HepG2 (cell line): ENCODE measurements at regions not wholly inside any gene's neighbourhood (a gene's known extent, or its start where the extent isn't known, plus 50 kb on each side); places are given as distances from the start of the nearest gene placed in this dataset.

Source experiments
- AGO1 ChIP-seq: fragments of 200-400 bp; formaldehyde crosslinking; IDR thresholded peaks from 2 replicates; pipeline ENCODE4 v1.6.1; 2017; ENCODE audit warnings: mild to moderate bottlenecking, low read depth, low read length, moderate library complexity; ENCODE audit not compliant: poor library complexity, severe bottlenecking
- CAMTA2 ChIP-seq: sonication (generic); formaldehyde crosslinking; IDR thresholded peaks from 2 replicates; pipeline ENCODE4 v1.4.0; 2020; ENCODE audit warnings: mild to moderate bottlenecking, missing genetic modification reagents, borderline replicate concordance
- CBX2 ChIP-seq, 2 experiments: fragments of 200-600 bp in 1 of 2; sonication (generic); formaldehyde crosslinking in 1 of 2; IDR thresholded peaks; 2 replicates each; pipeline versions ENCODE4 v1.7.0 to v1.8.1; 2018 to 2022; ENCODE audit warnings: low read depth in 2 of 2, low read length in 1 of 2, mild to moderate bottlenecking in 1 of 2, missing genetic modification reagents in 1 of 2
- CCDC6 ChIP-seq: sonication (generic); formaldehyde crosslinking; IDR thresholded peaks from 2 replicates; pipeline ENCODE4 v1.8.1; 2022; ENCODE audit warnings: mild to moderate bottlenecking, missing genetic modification reagents, moderate library complexity
- HDAC2 ChIP-seq: sonication (generic); formaldehyde crosslinking; IDR thresholded peaks from 2 replicates; pipeline ENCODE4 v1.4.0; 2020; ENCODE audit warnings: missing genetic modification reagents
- HES4 ChIP-seq: sonication (generic); formaldehyde crosslinking; IDR thresholded peaks from 2 replicates; pipeline ENCODE4 v1.9.0; 2021; ENCODE audit warnings: mild to moderate bottlenecking, missing genetic modification reagents, borderline replicate concordance
- KAT8 ChIP-seq: IDR thresholded peaks from 2 replicates; pipeline ENCODE4 v1.6.1; 2016; ENCODE audit warnings: missing genetic modification reagents, missing compliant biosample characterization
- KMT2B ChIP-seq: IDR thresholded peaks from 2 replicates; pipeline ENCODE4 v1.6.1; 2016; ENCODE audit warnings: missing genetic modification reagents, missing compliant biosample characterization
- MAZ ChIP-seq, 2 experiments: sonication (generic) in 1 of 2; formaldehyde crosslinking in 1 of 2; IDR thresholded peaks; 2 replicates each; pipeline versions ENCODE4 v1.5.0 to v1.6.1; 2012 to 2020; ENCODE audit warnings: low read depth in 2 of 2, mild to moderate bottlenecking in 2 of 2, borderline replicate concordance in 1 of 2, improper control_type of control experiment in 1 of 2, low read length in 1 of 2, missing genetic modification reagents in 1 of 2, moderate library complexity in 1 of 2
- MYC ChIP-seq: sonication (generic); formaldehyde crosslinking; IDR thresholded peaks from 2 replicates; pipeline ENCODE4 v1.9.0; 2021; ENCODE audit warnings: missing genetic modification reagents, borderline replicate concordance
- NCOR1 ChIP-seq: fragments of 200-600 bp; sonication (generic); IDR thresholded peaks from 2 replicates; pipeline ENCODE4 v1.7.0; 2017; ENCODE audit warnings: antibody characterized with exemption, low read length, borderline replicate concordance
- NFKB2 ChIP-seq: sonication (generic); formaldehyde crosslinking; IDR thresholded peaks from 2 replicates; pipeline ENCODE4 v1.4.0; 2020; ENCODE audit warnings: missing genetic modification reagents, borderline replicate concordance
- RFX1 ChIP-seq: fragments of 450-650 bp; IDR thresholded peaks from 2 replicates; pipeline ENCODE4 v1.6.1; 2017
- SALL1 ChIP-seq: sonication (generic); formaldehyde crosslinking; IDR thresholded peaks from 2 replicates; pipeline ENCODE4 v1.8.0; 2022; ENCODE audit warnings: mild to moderate bottlenecking, missing genetic modification reagents
- SP2 ChIP-seq: sonication (generic); formaldehyde crosslinking; IDR thresholded peaks from 2 replicates; pipeline ENCODE4 v1.5.1; 2020; ENCODE audit warnings: mild to moderate bottlenecking, missing genetic modification reagents
- TBX3 ChIP-seq: fragments of 450-650 bp; IDR thresholded peaks from 2 replicates; pipeline ENCODE4 v1.6.1; 2017; ENCODE audit warnings: antibody characterized with exemption, mild to moderate bottlenecking, inconsistent platforms, borderline replicate concordance
- ZBTB1 ChIP-seq: sonication (generic); formaldehyde crosslinking; IDR thresholded peaks from 2 replicates; pipeline ENCODE4 v1.4.0; 2020; ENCODE audit warnings: missing genetic modification reagents, borderline replicate concordance
- ZEB1 ChIP-seq: IDR thresholded peaks from 2 replicates; pipeline ENCODE4 v1.6.1; 2012; ENCODE audit warnings: mild to moderate bottlenecking, low read depth, inconsistent platforms; ENCODE audit not compliant: insufficient replicate concordance
- ZFP36 ChIP-seq: fragments of 150-350 bp; IDR thresholded peaks from 2 replicates; pipeline ENCODE4 v1.6.1; 2018; ENCODE audit warnings: borderline replicate concordance, low read length, low read depth; ENCODE audit not compliant: partially characterized antibody
- ZNF292 ChIP-seq: sonication (generic); formaldehyde crosslinking; IDR thresholded peaks from 2 replicates; pipeline ENCODE4 v1.8.1; 2022; ENCODE audit warnings: mild to moderate bottlenecking, low read depth, missing genetic modification reagents, borderline replicate concordance
- ZNF3 ChIP-seq: IDR thresholded peaks from 2 replicates; pipeline ENCODE4 v1.7.0; 2017; ENCODE audit warnings: inconsistent platforms
- ZNF331 ChIP-seq: sonication (generic); formaldehyde crosslinking; IDR thresholded peaks from 2 replicates; pipeline ENCODE4 v1.4.0; 2020; ENCODE audit warnings: missing genetic modification reagents
- ZNF567 ChIP-seq: sonication (generic); formaldehyde crosslinking; IDR thresholded peaks from 2 replicates; pipeline ENCODE4 v1.8.1; 2023; ENCODE audit warnings: mild to moderate bottlenecking, missing genetic modification reagents, borderline replicate concordance
- ZNF607 ChIP-seq: sonication (generic); formaldehyde crosslinking; IDR thresholded peaks from 2 replicates; pipeline ENCODE4 v1.5.1; 2020; ENCODE audit warnings: missing genetic modification reagents, mild to moderate bottlenecking, borderline replicate concordance
- ZNF850 ChIP-seq: sonication (generic); formaldehyde crosslinking; conservative IDR thresholded peaks from 2 replicates; pipeline ENCODE4 v1.9.0; 2021; ENCODE audit warnings: mild to moderate bottlenecking, missing genetic modification reagents
- TF ChIP-seq, protein P1 (sequence below): sonication (generic); formaldehyde crosslinking; IDR thresholded peaks from 2 replicates; pipeline ENCODE4 v1.5.1; 2020; ENCODE audit warnings: missing genetic modification reagents, mild to moderate bottlenecking, borderline replicate concordance
- TF ChIP-seq, protein P2 (sequence below): sonication (generic); formaldehyde crosslinking; IDR thresholded peaks from 2 replicates; pipeline ENCODE4 v1.4.0; 2020; ENCODE audit warnings: mild to moderate bottlenecking, missing genetic modification reagents

DNA sequence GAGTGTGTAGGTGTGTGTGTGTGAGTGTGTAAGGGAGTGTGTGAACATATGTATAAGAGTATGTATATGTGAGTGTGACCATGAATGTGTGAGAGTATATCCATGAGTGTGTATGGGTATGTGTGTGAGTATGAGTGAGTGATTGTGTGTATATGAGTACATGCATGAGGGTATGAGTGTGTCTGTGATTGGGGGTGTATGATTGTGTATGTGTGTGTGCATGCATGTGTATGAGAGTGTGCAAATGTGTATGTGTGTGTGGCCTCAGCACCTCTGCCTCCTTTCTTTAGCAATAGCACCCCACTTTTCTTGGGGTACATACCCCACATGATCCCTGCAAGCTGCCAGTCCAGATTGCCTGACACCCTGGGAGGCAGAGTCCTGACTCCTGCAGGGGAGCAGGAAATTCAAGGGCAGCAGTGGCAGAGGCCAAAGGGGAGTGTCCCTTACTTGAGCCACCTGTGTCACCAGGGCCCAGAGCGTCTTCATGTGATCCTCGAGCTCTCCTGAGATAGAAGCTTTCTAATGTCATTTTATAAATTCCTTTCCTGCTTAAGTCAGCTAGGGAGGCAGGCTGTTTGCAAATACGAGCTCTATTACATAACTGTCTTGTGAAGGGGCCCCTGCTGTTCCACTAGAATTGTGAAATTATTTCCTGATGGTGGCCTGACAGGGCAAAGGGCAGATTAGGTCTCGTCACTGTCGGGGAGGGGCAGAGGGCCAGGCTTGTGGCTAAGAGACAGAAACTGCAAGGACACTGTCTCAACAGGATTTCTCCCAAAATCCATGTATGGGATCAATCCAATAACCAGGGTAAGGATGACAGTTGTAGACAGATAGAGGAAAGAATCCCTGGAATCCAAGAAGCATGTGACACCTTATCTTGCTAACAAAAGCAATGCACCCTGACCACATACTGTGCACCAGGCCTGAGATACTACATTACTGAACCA lies 389.1 kb downstream of the GADD45G start (continued):
- TF ChIP-seq, protein P1, sequence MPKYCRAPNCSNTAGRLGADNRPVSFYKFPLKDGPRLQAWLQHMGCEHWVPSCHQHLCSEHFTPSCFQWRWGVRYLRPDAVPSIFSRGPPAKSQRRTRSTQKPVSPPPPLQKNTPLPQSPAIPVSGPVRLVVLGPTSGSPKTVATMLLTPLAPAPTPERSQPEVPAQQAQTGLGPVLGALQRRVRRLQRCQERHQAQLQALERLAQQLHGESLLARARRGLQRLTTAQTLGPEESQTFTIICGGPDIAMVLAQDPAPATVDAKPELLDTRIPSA, result no peak
- peak; percentile 97 for TF ChIP-seq NCOR1
- peak; percentile 71 for TF ChIP-seq KAT8 (CRISPR knock-in tag)
- TF ChIP-seq AGO1, result no peak
- no peak for TF ChIP-seq CAMTA2
- no peak for TF ChIP-seq SP2 (CRISPR knock-in tag)
- no peak for TF ChIP-seq ZBTB1
- TF ChIP-seq CCDC6 (CRISPR knock-in tag), result no peak
- TF ChIP-seq ZEB1, result no peak
- TF ChIP-seq SALL1 (CRISPR knock-in tag), result peak; percentile 95
- no peak for TF ChIP-seq TBX3
- no peak for TF ChIP-seq ZNF850 (CRISPR knock-in tag)
- TF ChIP-seq HDAC2 (CRISPR knock-in tag), result peak; percentile 87
- TF ChIP-seq ZFP36, result no peak
- TF ChIP-seq ZNF3 (CRISPR knock-in tag), result no peak
- TF ChIP-seq ZNF331 (CRISPR knock-in tag), result peak; percentile 74; the same call in 1 of the 2 replicates
- no peak for TF ChIP-seq ZNF292 (CRISPR knock-in tag)
- no peak for TF ChIP-seq MYC
- TF ChIP-seq, protein P2, sequence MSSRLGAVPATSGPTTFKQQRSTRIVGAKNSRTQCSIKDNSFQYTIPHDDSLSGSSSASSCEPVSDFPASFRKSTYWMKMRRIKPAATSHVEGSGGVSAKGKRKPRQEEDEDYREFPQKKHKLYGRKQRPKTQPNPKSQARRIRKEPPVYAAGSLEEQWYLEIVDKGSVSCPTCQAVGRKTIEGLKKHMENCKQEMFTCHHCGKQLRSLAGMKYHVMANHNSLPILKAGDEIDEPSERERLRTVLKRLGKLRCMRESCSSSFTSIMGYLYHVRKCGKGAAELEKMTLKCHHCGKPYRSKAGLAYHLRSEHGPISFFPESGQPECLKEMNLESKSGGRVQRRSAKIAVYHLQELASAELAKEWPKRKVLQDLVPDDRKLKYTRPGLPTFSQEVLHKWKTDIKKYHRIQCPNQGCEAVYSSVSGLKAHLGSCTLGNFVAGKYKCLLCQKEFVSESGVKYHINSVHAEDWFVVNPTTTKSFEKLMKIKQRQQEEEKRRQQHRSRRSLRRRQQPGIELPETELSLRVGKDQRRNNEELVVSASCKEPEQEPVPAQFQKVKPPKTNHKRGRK (CRISPR knock-in tag), result no peak
- TF ChIP-seq HES4, result no peak
- TF ChIP-seq KMT2B, result no peak
- no peak; the same call in 1 of the 2 replicates for TF ChIP-seq ZNF567
- TF ChIP-seq RFX1, result no peak
- TF ChIP-seq NFKB2 (CRISPR knock-in tag), result no peak
- no peak for TF ChIP-seq CBX2 (IDR thresholded peaks at IDR 0.05; ENCODE audit: low read depth, low read length)
- TF ChIP-seq CBX2 (CRISPR knock-in tag; IDR thresholded peaks at IDR 0.05; ENCODE audit: low read depth), result no peak
- no peak for TF ChIP-seq MAZ (IDR thresholded peaks at IDR 0.05; ENCODE audit: borderline replicate concordance, low read depth, low read length)
- no peak for TF ChIP-seq MAZ (CRISPR knock-in tag; IDR thresholded peaks at IDR 0.05; ENCODE audit: low read depth)
- TF ChIP-seq ZNF607 (CRISPR knock-in tag), result no peak
